Endothelial cell (in vitro differentiated cells): ENCODE measurements at regions not wholly inside any gene's neighbourhood (a gene's known extent, or its start where the extent isn't known, plus 50 kb on each side); places are given as distances from the start of the nearest gene placed in this dataset.

Source experiments
- DNase-seq: peaks from one replicate; pipeline ENCODE4 v3.0.0; 2021; ENCODE audit warnings: low spot score
- H3K27ac Mint-ChIP-seq: one replicate; pipeline ENCODE4 v1.8.0; 2021; ENCODE audit warnings: mixed read lengths, inconsistent platforms; ENCODE audit not compliant: unreplicated experiment
- H3K27me3 Mint-ChIP-seq: one replicate; pipeline ENCODE4 v1.8.0; 2021; ENCODE audit warnings: mild to moderate bottlenecking, moderate library complexity, mixed read lengths, inconsistent platforms; ENCODE audit not compliant: unreplicated experiment
- H3K36me3 Mint-ChIP-seq: one replicate; pipeline ENCODE4 v1.8.0; 2021; ENCODE audit warnings: mild to moderate bottlenecking, low read depth, mixed read lengths, inconsistent platforms; ENCODE audit not compliant: unreplicated experiment
- H3K4me1 Mint-ChIP-seq: one replicate; pipeline ENCODE4 v1.8.0; 2021; ENCODE audit warnings: mild to moderate bottlenecking, mixed read lengths, inconsistent platforms; ENCODE audit not compliant: unreplicated experiment
- H3K4me3 Mint-ChIP-seq: one replicate; pipeline ENCODE4 v1.8.0; 2021; ENCODE audit warnings: mild to moderate bottlenecking, mixed read lengths, inconsistent platforms; ENCODE audit not compliant: unreplicated experiment
- H3K9me3 Mint-ChIP-seq: one replicate; pipeline ENCODE4 v1.8.0; 2021; ENCODE audit warnings: mixed read lengths, inconsistent platforms; ENCODE audit not compliant: unreplicated experiment
- TF ChIP-seq, protein P1 (sequence below): fragments of 200-600 bp; sonication (generic); IDR thresholded peaks from one replicate; pipeline ENCODE4 v1.5.0; 2021; ENCODE audit warnings: antibody characterized with exemption; ENCODE audit not compliant: unreplicated experiment

DNA sequence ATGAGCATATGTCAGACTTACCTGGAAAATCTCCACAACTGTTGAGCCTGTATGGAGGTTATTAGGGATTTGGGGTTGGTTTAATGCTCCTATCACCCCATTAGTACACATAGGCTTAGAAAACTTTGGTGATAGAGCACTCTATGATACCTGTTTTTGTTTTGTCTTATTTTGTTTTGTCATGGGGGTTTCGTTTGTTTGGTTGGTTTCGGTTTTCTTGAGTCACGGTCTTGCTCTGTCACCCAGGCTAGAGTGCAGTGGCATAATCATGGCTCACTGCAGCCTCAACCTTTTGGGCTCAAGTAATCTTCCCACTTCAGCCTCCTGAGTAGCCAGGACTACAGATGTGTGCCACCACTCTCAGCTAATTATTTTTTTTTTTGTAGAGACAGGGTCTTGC lies 70.0 kb downstream of the MZT1 start:
- TF ChIP-seq, protein P1, sequence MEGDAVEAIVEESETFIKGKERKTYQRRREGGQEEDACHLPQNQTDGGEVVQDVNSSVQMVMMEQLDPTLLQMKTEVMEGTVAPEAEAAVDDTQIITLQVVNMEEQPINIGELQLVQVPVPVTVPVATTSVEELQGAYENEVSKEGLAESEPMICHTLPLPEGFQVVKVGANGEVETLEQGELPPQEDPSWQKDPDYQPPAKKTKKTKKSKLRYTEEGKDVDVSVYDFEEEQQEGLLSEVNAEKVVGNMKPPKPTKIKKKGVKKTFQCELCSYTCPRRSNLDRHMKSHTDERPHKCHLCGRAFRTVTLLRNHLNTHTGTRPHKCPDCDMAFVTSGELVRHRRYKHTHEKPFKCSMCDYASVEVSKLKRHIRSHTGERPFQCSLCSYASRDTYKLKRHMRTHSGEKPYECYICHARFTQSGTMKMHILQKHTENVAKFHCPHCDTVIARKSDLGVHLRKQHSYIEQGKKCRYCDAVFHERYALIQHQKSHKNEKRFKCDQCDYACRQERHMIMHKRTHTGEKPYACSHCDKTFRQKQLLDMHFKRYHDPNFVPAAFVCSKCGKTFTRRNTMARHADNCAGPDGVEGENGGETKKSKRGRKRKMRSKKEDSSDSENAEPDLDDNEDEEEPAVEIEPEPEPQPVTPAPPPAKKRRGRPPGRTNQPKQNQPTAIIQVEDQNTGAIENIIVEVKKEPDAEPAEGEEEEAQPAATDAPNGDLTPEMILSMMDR, result no peak
- H3K4me1 Mint-ChIP-seq, result no peaks in the 10 kb centered on the region
- H3K9me3 Mint-ChIP-seq, result no peaks in the 10 kb centered on the region
- no peaks in the 10 kb centered on the region for H3K36me3 Mint-ChIP-seq
- no peak overlapping the region for H3K4me3 Mint-ChIP-seq
- no peak overlapping the region for H3K27ac Mint-ChIP-seq
- peaks cover 3% of the 10 kb centered on the region for H3K27me3 Mint-ChIP-seq
- DNase-seq, result no peak

DNA sequence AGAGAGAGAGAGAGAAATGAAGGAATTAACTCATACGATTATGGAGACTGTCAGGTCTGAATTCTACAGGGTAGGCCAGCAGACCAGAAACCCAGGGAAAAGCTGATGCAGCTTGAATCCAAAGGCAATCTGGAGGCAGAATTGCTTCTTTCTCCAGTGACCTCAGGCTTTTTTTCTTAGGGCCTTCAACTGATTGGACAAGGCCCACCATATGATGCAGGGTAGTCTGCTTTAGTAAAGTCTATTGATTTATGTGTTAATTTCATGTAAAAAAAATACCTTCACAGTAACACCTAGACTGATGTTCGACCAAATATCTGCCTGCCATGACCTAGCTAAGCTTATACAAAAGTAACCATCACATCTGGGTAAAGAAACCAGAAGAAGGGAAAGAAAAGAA lies 71.1 kb downstream of the MZT1 start:
- Mint-ChIP-seq H3K27ac (no peak overlapping the region), H3K4me3 (no peak overlapping the region), H3K36me3 (no peaks in the 10 kb centered on the region), H3K27me3 (peaks cover 3% of the 10 kb centered on the region), H3K9me3 (no peaks in the 10 kb centered on the region), H3K4me1 (no peaks in the 10 kb centered on the region)
- TF ChIP-seq, protein P1, result no peak
- no peak for DNase-seq

DNA sequence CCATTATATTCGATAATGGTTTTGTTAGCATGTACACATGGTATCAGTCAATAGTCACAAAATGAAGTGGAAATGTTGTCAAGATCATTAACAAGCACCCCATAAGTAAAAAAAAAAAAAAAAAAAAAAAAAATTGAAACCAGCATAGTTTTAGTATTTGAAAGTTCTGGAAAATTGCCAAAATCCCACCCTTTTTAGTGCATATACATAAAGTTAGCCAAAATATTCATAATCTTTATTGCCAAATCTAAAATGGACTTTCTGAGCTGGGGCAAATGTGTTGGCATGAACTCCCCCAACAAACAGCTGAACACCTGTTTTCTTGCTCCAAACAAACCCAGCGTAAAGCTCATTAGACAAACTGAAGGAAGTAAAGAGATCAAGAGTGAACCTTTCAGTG lies 73.9 kb downstream of the MZT1 start:
- Mint-ChIP-seq H3K36me3 (no peaks in the 10 kb centered on the region), H3K4me3 (no peak overlapping the region), H3K4me1 (no peaks in the 10 kb centered on the region), H3K27ac (no peak overlapping the region), H3K9me3 (no peaks in the 10 kb centered on the region), H3K27me3 (peaks cover 3% of the 10 kb centered on the region)
- no peak for DNase-seq
- TF ChIP-seq, protein P1, result no peak

DNA sequence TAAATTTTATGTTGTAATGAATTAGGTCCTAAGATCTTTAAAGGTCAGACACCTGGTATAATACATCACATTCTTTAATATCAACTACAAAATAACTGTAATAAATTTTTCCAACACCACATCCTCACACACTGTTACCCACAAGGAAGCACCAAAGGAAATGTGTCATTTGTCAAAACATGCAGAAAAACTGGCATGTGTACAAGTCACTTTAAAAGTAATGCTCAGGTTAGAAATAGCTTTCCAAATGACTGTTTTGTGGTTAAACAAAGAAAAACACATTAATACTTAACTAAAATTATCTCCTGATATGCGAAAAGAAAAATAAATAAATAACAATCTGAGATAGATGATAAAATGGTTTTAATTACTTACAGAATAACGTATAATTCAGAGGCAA lies 74.7 kb downstream of the MZT1 start:
- Mint-ChIP-seq H3K4me1 (no peaks in the 10 kb centered on the region), H3K9me3 (no peaks in the 10 kb centered on the region), H3K27me3 (peaks cover 3% of the 10 kb centered on the region), H3K27ac (no peak overlapping the region), H3K4me3 (no peak overlapping the region), H3K36me3 (no peaks in the 10 kb centered on the region)
- DNase-seq, result no peak
- TF ChIP-seq, protein P1, result no peak

DNA sequence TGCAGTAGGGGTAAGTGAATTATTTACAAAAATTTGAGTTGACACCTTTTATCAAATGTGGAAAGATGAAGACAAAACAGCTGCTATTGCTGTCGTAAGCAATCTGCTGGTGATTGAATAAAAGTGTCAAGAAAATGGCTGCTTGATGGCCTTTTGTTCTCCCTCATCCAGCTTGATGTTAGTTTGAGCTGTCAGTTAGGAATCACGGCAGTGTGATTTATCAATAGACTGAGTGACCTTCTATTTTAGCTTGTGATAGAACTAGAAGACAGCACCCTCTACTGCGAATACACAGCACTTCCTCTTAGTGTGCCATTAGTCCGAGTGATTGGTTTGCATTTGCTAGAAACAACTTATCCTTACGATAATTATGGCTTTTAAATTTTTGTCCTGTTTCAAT lies 76.3 kb downstream of the MZT1 start:
- Mint-ChIP-seq H3K9me3 (no peaks in the 10 kb centered on the region), H3K27ac (no peak overlapping the region), H3K4me3 (no peak overlapping the region), H3K36me3 (no peaks in the 10 kb centered on the region), H3K4me1 (no peaks in the 10 kb centered on the region), H3K27me3 (peaks cover 2% of the 10 kb centered on the region)
- TF ChIP-seq, protein P1, result no peak
- DNase-seq, result no peak
